H1 (cell line): ENCODE measurements at regions not wholly inside any gene's neighbourhood (a gene's known extent, or its start where the extent isn't known, plus 50 kb on each side); places are given as distances from the start of the nearest gene placed in this dataset.

Experiments
- CHD1 ChIP-seq: IDR thresholded peaks from 2 replicates; pipeline ENCODE4 v1.6.1; 2012; ENCODE audit warnings: low read depth, low read length, improper control_type of control experiment
- CTCF ChIP-seq, 3 experiments: IDR thresholded peaks; 1 replicate in 2 of 3; 2 replicates in 1 of 3; pipeline versions ENCODE4 v1.5.1 to v1.6.1; 2011; ENCODE audit warnings: low read length in 3 of 3, mild to moderate bottlenecking in 3 of 3, inconsistent platforms in 2 of 3, low read depth in 1 of 3, moderate library complexity in 1 of 3; ENCODE audit not compliant: insufficient read depth in 1 of 3; ENCODE audit errors: control extremely low read depth in 1 of 3
- POLR2AphosphoS5 ChIP-seq: IDR thresholded peaks from 2 replicates; pipeline ENCODE4 v1.6.1; 2011; ENCODE audit warnings: low read depth, low read length
- RFX5 ChIP-seq: IDR thresholded peaks from 2 replicates; pipeline ENCODE4 v1.6.1; 2011; ENCODE audit warnings: low read depth, low read length, improper control_type of control experiment, borderline replicate concordance
- RXRA ChIP-seq: IDR thresholded peaks from 2 replicates; pipeline ENCODE4 v1.6.1; 2011; ENCODE audit warnings: low read depth, mild to moderate bottlenecking, low read length, moderate library complexity; ENCODE audit not compliant: insufficient read depth
- TAF1 ChIP-seq: IDR thresholded peaks from 2 replicates; pipeline ENCODE4 v1.6.1; 2011; ENCODE audit warnings: mild to moderate bottlenecking, low read depth, low read length
- YY1 ChIP-seq: IDR thresholded peaks from 2 replicates; pipeline ENCODE4 v1.6.1; 2011; ENCODE audit warnings: low read depth, mild to moderate bottlenecking, low read length
- ZNF274 ChIP-seq: IDR thresholded peaks from 2 replicates; pipeline ENCODE4 v1.7.0; 2012; ENCODE audit warnings: low read length, borderline replicate concordance; ENCODE audit errors: extremely low read depth

GRCh38 chr7:3143869-3144775 is 100.5 kb upstream of the CARD11 start:
- no peak for TF ChIP-seq RXRA
- no peak for TF ChIP-seq POLR2AphosphoS5
- TF ChIP-seq CTCF (IDR thresholded peaks at IDR 0.05; ENCODE audit: control extremely low read depth in 1 of 3, insufficient read depth in 1 of 3, low read depth in 1 of 3, low read length in 3 of 3) = no peak
- TF ChIP-seq RFX5 = no peak
- TF ChIP-seq TAF1 = no peak
- TF ChIP-seq YY1 = no peak
- TF ChIP-seq CHD1 = no peak
- TF ChIP-seq ZNF274 = no peak
